ENCODE measurements at regions not wholly inside any gene's neighbourhood (a gene's known extent, or its start where the extent isn't known, plus 50 kb on each side); places are given as distances from the start of the nearest gene placed in this dataset.

DNA sequence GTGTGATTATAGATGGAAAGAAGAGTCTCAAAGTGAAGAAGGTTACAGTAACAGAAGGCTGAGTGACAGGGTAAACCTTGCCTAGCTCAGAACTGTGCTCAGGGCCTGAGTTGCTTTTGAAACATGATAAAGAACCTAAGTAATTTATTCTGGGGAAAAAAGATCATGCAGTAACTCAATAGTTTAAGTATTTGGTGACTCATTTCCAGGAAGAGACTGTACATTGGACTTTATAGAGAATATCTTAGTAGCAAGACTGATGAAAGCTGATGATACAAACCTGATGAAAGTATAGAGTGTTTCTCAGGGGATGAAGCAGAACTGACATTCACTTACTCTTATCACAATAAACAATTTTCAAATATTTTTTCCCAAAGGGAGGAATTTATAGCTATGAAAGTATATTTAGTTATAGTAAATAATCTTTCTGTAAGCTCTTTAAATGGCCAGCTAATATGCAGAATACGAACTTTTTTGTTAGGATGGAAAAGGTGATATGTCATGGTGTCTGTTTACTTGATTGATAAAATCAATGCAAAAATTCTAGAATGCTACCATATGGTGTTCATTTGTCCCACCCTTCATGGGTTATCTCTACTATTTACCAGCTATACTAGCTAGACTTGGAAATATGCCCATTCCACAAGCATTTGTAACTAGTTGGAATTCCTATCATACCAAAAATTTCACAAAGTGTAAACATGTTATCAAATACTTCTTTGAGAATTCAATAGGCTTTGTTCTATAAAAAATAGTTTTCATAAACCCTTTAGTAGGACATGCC is 1265.5 kb upstream of the ACVR2A start:
- H3K27ac ChIP-seq = no peak overlapping the region
- TF ChIP-seq POLR2A (IDR thresholded peaks at IDR 0.05) (no peak), POLR2AphosphoS5 (IDR thresholded peaks at IDR 0.05) (no peak)
- TF ChIP-seq, protein P1, sequence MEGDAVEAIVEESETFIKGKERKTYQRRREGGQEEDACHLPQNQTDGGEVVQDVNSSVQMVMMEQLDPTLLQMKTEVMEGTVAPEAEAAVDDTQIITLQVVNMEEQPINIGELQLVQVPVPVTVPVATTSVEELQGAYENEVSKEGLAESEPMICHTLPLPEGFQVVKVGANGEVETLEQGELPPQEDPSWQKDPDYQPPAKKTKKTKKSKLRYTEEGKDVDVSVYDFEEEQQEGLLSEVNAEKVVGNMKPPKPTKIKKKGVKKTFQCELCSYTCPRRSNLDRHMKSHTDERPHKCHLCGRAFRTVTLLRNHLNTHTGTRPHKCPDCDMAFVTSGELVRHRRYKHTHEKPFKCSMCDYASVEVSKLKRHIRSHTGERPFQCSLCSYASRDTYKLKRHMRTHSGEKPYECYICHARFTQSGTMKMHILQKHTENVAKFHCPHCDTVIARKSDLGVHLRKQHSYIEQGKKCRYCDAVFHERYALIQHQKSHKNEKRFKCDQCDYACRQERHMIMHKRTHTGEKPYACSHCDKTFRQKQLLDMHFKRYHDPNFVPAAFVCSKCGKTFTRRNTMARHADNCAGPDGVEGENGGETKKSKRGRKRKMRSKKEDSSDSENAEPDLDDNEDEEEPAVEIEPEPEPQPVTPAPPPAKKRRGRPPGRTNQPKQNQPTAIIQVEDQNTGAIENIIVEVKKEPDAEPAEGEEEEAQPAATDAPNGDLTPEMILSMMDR (IDR thresholded peaks at IDR 0.05) = no peak
- no peak overlapping the region for H3K4me3 ChIP-seq
- no peaks in the 10 kb centered on the region for H3K36me3 ChIP-seq
- intact Hi-C loops (cut with DNase I; ENCODE audit: low total_unique reads) = no loop called here
- H3K4me1 ChIP-seq = no peaks in the 10 kb centered on the region
- no peaks in the 10 kb centered on the region for H3K9me3 ChIP-seq
- H3K27me3 ChIP-seq = no peaks in the 10 kb centered on the region
- no peak for DNase-seq (ENCODE audit: low spot score in 2 of 2)

GRCh38 chr2:146576339-146577111 is 1268.3 kb upstream of the ACVR2A start:
- Histone ChIP-seq H3K27me3 (no peaks in the 10 kb centered on the region), H3K27ac (no peak overlapping the region), H3K4me1 (no peaks in the 10 kb centered on the region), H3K9me3 (no peaks in the 10 kb centered on the region), H3K4me3 (no peak overlapping the region), H3K36me3 (no peaks in the 10 kb centered on the region)
- no peak for DNase-seq (ENCODE audit: low spot score in 2 of 2)
- TF ChIP-seq POLR2A (IDR thresholded peaks at IDR 0.05) (no peak), POLR2AphosphoS5 (IDR thresholded peaks at IDR 0.05) (no peak)
- TF ChIP-seq, protein P1 (IDR thresholded peaks at IDR 0.05) = no peak
- intact Hi-C loops (cut with DNase I; ENCODE audit: low total_unique reads) = no loop called here

DNA sequence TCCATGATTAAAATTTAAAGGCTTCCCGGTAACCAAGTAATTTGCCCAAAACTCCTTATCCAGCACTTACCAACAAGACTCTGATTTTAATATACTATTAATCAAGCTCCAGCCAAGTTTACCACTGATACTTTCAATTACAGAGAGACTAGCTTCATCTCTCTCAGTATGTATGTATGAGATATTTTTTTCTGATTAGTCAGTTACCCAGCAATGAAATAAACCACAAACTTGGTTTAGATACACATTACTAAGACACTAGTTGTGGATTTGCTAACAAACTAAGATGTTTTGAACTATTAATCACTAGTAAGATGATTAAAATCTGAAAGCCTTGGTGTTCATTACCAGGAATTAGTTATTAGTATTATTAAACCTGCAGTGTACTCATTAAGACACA is 1272.2 kb upstream of the ACVR2A start:
- no peaks in the 10 kb centered on the region for H3K36me3 ChIP-seq
- no peaks in the 10 kb centered on the region for H3K27me3 ChIP-seq
- no peak overlapping the region for H3K4me3 ChIP-seq
- no peak overlapping the region for H3K27ac ChIP-seq
- H3K4me1 ChIP-seq = no peaks in the 10 kb centered on the region
- TF ChIP-seq POLR2A (IDR thresholded peaks at IDR 0.05) = no peak
- TF ChIP-seq POLR2AphosphoS5 (IDR thresholded peaks at IDR 0.05) = no peak
- TF ChIP-seq, protein P1 (IDR thresholded peaks at IDR 0.05) = no peak
- no peaks in the 10 kb centered on the region for H3K9me3 ChIP-seq
- DNase-seq (ENCODE audit: low spot score in 2 of 2) = no peak
- intact Hi-C loops (cut with DNase I; ENCODE audit: low total_unique reads) = no loop called here

GRCh38 chr2:146561996-146562395 is 1282.8 kb upstream of the ACVR2A start:
- no peaks in the 10 kb centered on the region for H3K36me3 ChIP-seq
- H3K27ac ChIP-seq = no peak overlapping the region
- TF ChIP-seq POLR2A (IDR thresholded peaks at IDR 0.05) (no peak), POLR2AphosphoS5 (IDR thresholded peaks at IDR 0.05) (no peak)
- no peaks in the 10 kb centered on the region for H3K27me3 ChIP-seq
- H3K9me3 ChIP-seq = no peaks in the 10 kb centered on the region
- no peak for DNase-seq (ENCODE audit: low spot score in 2 of 2)
- H3K4me3 ChIP-seq = no peak overlapping the region
- H3K4me1 ChIP-seq = no peaks in the 10 kb centered on the region
- intact Hi-C loops (cut with DNase I; ENCODE audit: low total_unique reads) = no loop called here

DNA sequence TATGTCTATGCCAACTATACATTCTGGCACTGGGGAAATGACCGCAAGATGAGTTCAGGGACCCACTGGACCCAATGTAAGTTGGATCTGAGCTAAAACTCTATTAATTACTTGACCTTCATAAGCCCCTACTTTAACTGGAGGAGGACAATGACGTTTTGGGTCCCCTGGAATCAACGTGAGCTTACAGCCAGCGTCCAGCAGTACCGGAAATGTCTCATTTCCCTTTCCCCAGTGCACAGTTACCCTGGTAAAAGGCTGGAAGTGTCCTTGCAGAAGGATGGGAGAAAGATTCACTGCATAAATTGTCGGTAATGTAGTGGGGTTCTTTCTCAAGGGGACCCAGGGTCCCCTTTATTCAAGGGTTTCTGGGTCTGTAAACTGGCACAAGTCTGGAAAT is 1297.6 kb upstream of the ACVR2A start:
- Histone ChIP-seq H3K36me3 (no peaks in the 10 kb centered on the region), H3K9me3 (no peaks in the 10 kb centered on the region), H3K4me1 (no peaks in the 10 kb centered on the region), H3K27ac (no peak overlapping the region), H3K27me3 (no peaks in the 10 kb centered on the region), H3K4me3 (no peak overlapping the region)
- DNase-seq (ENCODE audit: low spot score in 2 of 2) = no peak
- TF ChIP-seq, protein P1 (IDR thresholded peaks at IDR 0.05) = no peak
- TF ChIP-seq POLR2A (IDR thresholded peaks at IDR 0.05) (no peak), POLR2AphosphoS5 (IDR thresholded peaks at IDR 0.05) (no peak)
- intact Hi-C loops (cut with DNase I; ENCODE audit: low total_unique reads) = no loop called here
